ENCODE measurements at regions not wholly inside any gene's neighbourhood (a gene's known extent, or its start where the extent isn't known, plus 50 kb on each side); places are given as distances from the start of the nearest gene placed in this dataset.

- DNase-seq: no peak
These were observed 50.3 kb upstream of the CLDN10 start for GRCh38 chr13:95502216-95502615.

Measured in DMS79 treated with DMSO at 0.1 percent for 48 hours (cell line).